ENCODE measurements at regions not wholly inside any gene's neighbourhood (a gene's known extent, or its start where the extent isn't known, plus 50 kb on each side); places are given as distances from the start of the nearest gene placed in this dataset.

DNA sequence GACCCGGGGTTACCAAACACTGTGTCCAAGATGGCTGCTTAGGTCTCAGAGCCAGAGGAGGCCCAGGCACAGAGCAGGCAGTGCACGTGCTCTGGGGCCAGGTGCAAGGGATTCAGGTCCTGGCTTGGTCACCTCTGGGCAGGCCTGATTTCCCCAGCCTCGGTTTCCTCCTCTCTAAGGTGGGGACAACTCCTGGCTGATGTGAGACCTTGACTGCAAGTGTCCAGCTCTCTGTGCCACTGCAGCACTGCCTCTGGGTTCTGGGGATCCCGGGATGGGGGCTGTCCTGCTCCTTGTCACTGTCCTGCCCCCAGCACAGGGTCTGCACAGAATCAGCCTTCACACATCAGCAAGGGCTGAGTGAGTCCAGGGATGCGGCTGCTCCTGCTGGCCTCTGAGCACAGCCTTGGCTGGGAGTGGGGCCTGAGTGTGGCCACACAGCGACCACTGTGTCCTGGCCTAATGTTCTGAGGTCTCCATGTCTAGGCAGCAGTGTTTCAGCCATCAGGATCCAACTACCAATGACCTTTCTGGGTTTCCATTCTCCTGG lies 170.2 kb upstream of the HDAC4 start:
- TF ChIP-seq, protein P1, sequence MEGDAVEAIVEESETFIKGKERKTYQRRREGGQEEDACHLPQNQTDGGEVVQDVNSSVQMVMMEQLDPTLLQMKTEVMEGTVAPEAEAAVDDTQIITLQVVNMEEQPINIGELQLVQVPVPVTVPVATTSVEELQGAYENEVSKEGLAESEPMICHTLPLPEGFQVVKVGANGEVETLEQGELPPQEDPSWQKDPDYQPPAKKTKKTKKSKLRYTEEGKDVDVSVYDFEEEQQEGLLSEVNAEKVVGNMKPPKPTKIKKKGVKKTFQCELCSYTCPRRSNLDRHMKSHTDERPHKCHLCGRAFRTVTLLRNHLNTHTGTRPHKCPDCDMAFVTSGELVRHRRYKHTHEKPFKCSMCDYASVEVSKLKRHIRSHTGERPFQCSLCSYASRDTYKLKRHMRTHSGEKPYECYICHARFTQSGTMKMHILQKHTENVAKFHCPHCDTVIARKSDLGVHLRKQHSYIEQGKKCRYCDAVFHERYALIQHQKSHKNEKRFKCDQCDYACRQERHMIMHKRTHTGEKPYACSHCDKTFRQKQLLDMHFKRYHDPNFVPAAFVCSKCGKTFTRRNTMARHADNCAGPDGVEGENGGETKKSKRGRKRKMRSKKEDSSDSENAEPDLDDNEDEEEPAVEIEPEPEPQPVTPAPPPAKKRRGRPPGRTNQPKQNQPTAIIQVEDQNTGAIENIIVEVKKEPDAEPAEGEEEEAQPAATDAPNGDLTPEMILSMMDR (conservative IDR thresholded peaks at IDR 0.05; ENCODE audit: low read depth in 2 of 2): no peak
- TF ChIP-seq EZH2 (IDR thresholded peaks at IDR 0.05; ENCODE audit: low read depth, unreplicated experiment): no peak
- no peak for TF ChIP-seq EZH2phosphoT487 (IDR thresholded peaks at IDR 0.05; ENCODE audit: unreplicated experiment)
- TF ChIP-seq, protein P2, sequence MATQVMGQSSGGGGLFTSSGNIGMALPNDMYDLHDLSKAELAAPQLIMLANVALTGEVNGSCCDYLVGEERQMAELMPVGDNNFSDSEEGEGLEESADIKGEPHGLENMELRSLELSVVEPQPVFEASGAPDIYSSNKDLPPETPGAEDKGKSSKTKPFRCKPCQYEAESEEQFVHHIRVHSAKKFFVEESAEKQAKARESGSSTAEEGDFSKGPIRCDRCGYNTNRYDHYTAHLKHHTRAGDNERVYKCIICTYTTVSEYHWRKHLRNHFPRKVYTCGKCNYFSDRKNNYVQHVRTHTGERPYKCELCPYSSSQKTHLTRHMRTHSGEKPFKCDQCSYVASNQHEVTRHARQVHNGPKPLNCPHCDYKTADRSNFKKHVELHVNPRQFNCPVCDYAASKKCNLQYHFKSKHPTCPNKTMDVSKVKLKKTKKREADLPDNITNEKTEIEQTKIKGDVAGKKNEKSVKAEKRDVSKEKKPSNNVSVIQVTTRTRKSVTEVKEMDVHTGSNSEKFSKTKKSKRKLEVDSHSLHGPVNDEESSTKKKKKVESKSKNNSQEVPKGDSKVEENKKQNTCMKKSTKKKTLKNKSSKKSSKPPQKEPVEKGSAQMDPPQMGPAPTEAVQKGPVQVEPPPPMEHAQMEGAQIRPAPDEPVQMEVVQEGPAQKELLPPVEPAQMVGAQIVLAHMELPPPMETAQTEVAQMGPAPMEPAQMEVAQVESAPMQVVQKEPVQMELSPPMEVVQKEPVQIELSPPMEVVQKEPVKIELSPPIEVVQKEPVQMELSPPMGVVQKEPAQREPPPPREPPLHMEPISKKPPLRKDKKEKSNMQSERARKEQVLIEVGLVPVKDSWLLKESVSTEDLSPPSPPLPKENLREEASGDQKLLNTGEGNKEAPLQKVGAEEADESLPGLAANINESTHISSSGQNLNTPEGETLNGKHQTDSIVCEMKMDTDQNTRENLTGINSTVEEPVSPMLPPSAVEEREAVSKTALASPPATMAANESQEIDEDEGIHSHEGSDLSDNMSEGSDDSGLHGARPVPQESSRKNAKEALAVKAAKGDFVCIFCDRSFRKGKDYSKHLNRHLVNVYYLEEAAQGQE (IDR thresholded peaks at IDR 0.05; ENCODE audit: unreplicated experiment): no peak
- no peak for TF ChIP-seq POLR2AphosphoS5 (IDR thresholded peaks at IDR 0.05; ENCODE audit: low read depth)
- TF ChIP-seq ZNF331 (CRISPR knock-in tag; IDR thresholded peaks at IDR 0.05; ENCODE audit: low read depth): no peak
- TF ChIP-seq CREB1 (CRISPR knock-in tag; IDR thresholded peaks at IDR 0.05; ENCODE audit: low read depth): no peak
- TF ChIP-seq JUNB (IDR thresholded peaks at IDR 0.05; ENCODE audit: unreplicated experiment): no peak
- TF ChIP-seq, protein P3, sequence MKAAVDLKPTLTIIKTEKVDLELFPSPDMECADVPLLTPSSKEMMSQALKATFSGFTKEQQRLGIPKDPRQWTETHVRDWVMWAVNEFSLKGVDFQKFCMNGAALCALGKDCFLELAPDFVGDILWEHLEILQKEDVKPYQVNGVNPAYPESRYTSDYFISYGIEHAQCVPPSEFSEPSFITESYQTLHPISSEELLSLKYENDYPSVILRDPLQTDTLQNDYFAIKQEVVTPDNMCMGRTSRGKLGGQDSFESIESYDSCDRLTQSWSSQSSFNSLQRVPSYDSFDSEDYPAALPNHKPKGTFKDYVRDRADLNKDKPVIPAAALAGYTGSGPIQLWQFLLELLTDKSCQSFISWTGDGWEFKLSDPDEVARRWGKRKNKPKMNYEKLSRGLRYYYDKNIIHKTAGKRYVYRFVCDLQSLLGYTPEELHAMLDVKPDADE (IDR thresholded peaks at IDR 0.05): no peak
- TF ChIP-seq ZNF114 (CRISPR knock-in tag; IDR thresholded peaks at IDR 0.05): no peak
- TF ChIP-seq NANOG (IDR thresholded peaks at IDR 0.05; ENCODE audit: borderline replicate concordance): no peak
